ENCODE measurements at regions not wholly inside any gene's neighbourhood (a gene's known extent, or its start where the extent isn't known, plus 50 kb on each side); places are given as distances from the start of the nearest gene placed in this dataset.

DNA sequence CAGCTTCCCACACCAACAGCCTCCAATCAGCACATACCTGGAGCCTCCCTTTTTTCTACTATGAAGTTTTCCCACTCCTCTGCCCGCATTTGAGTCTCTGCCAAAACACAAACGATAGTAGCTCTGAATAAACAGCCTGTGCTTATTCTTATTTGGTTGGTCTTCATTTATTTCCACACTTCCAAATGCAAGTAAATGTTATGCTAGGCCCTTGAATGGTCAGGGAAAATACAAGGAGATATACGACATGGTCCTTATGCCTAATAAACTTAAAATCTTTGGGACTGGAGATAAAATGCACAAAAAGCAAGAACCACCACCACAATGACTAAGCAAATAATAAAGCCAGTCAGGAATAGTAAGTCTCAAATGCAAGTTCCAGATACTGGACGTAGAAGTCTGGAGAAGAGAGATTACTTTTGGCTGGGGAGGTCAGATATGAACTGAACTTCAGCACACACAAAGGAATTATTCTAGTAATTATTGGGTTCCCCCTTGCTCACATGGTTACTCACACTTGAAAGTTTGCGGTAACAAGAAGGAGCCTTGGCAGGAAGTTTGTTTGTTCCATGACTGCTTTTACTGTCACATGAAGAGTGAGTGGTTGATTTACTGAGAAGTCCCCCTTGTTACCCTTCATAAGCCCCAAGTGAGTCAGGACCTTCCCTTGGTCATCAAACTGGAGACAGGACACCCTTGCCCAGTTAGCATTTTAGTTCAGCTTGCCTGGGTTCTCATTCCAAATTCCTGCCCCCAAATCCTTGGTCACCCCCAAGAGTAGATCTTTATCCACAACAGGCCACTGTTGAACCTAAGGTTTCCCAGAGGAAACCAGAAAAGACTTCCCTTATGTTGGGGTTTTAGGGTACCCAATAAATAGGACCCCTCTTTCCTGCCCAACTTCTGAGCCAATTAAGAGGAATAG, 511.2 kb upstream of the JARID2 start:
- H3K27me3 ChIP-seq (ENCODE audit: control insufficient read depth, insufficient read depth, low read length): no peaks in the 10 kb centered on the region; the same call in 1 of the 2 replicates
- CTCF ChIA-PET: no interaction called here
- no peak for TF ChIP-seq REST (IDR thresholded peaks at IDR 0.05; ENCODE audit: insufficient read depth in 1 of 2, low read depth in 2 of 2, low read length in 1 of 2)
- TF ChIP-seq, protein P1, sequence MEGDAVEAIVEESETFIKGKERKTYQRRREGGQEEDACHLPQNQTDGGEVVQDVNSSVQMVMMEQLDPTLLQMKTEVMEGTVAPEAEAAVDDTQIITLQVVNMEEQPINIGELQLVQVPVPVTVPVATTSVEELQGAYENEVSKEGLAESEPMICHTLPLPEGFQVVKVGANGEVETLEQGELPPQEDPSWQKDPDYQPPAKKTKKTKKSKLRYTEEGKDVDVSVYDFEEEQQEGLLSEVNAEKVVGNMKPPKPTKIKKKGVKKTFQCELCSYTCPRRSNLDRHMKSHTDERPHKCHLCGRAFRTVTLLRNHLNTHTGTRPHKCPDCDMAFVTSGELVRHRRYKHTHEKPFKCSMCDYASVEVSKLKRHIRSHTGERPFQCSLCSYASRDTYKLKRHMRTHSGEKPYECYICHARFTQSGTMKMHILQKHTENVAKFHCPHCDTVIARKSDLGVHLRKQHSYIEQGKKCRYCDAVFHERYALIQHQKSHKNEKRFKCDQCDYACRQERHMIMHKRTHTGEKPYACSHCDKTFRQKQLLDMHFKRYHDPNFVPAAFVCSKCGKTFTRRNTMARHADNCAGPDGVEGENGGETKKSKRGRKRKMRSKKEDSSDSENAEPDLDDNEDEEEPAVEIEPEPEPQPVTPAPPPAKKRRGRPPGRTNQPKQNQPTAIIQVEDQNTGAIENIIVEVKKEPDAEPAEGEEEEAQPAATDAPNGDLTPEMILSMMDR (IDR thresholded peaks at IDR 0.05): no peak
- no peak for TF ChIP-seq TCF7L2 (IDR thresholded peaks at IDR 0.05; ENCODE audit: low read depth, low read length)
- TF ChIP-seq POLR2AphosphoS5 (IDR thresholded peaks at IDR 0.05; ENCODE audit: low read depth, low read length): no peak
- no peak for TF ChIP-seq SIN3A (IDR thresholded peaks at IDR 0.05; ENCODE audit: borderline replicate concordance, insufficient read depth, low read depth, low read length)
- H3K4me1 ChIP-seq (ENCODE audit: control insufficient read depth, insufficient read depth, low read length): no peaks in the 10 kb centered on the region
- DNase-seq (ENCODE audit: low read depth, low spot score) (no peak), ATAC-seq (no peak)
- no peaks in the 10 kb centered on the region for H3K9me3 ChIP-seq (ENCODE audit: control insufficient read depth, insufficient read depth, low read depth, low read length)
- H3K36me3 ChIP-seq (ENCODE audit: control insufficient read depth, insufficient read depth, low read length): no peaks in the 10 kb centered on the region
- POLR2A ChIA-PET: no interaction called here
- H3K27ac ChIP-seq (ENCODE audit: low read length): no peak overlapping the region
- intact Hi-C loops (cut with micrococcal nuclease; ENCODE audit: unreplicated experiment): no loop called here
- in situ Hi-C loops (cut with HindIII; ENCODE audit: low pct_unique_long_range_greater_than_20kb, low sequenced_read_pairs): no loop called here
- BruUV-seq (replicated peaks): no TSS peak
- H3K4me3 ChIP-seq (ENCODE audit: low read depth in 2 of 2, low read length in 2 of 2): no peak overlapping the region

DNA sequence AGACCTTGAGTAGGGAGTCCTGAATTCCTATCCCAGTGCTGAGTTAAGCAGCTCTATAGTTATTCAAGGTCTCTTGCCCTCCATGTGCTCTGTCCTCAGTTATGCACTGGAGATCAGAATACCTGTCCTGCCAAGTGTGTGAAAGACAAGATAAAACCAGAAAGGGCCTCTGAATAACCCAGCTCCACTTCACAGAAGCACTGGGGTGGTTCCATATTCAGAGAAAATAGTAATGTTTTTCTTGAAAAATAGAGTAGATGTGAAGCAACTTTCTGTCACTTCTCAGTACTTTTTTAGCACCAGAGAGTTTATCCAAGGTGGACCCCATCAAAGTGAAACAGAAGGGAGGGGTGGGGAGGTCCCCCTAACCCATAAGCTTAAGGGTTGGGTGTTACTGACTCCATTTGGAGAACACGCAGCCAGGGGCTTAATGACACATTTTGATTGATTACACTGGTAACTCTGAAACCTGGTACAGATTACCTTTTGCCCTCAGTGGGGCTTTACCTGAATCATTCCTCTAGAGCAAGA, 509.8 kb upstream of the JARID2 start:
- intact Hi-C loops (cut with micrococcal nuclease; ENCODE audit: unreplicated experiment) (no loop called here), in situ Hi-C loops (cut with HindIII; ENCODE audit: low pct_unique_long_range_greater_than_20kb, low sequenced_read_pairs) (no loop called here)
- ChIA-PET POLR2A (no interaction called here), CTCF (no interaction called here)
- no peaks in the 10 kb centered on the region for H3K9me3 ChIP-seq (ENCODE audit: control insufficient read depth, insufficient read depth, low read depth, low read length)
- H3K4me3 ChIP-seq (ENCODE audit: low read depth in 2 of 2, low read length in 2 of 2): no peak overlapping the region
- DNase-seq (ENCODE audit: low read depth, low spot score): no peak
- H3K27me3 ChIP-seq (ENCODE audit: control insufficient read depth, insufficient read depth, low read length): no peaks in the 10 kb centered on the region; the same call in 1 of the 2 replicates
- no peaks in the 10 kb centered on the region for H3K4me1 ChIP-seq (ENCODE audit: control insufficient read depth, insufficient read depth, low read length)
- no peak for ATAC-seq
- BruUV-seq (replicated peaks): no TSS peak
- H3K27ac ChIP-seq (ENCODE audit: low read length): no peak overlapping the region
- no peak for TF ChIP-seq SIN3A (IDR thresholded peaks at IDR 0.05; ENCODE audit: borderline replicate concordance, insufficient read depth, low read depth, low read length)
- TF ChIP-seq REST (IDR thresholded peaks at IDR 0.05; ENCODE audit: insufficient read depth in 1 of 2, low read depth in 2 of 2, low read length in 1 of 2): no peak
- TF ChIP-seq POLR2AphosphoS5 (IDR thresholded peaks at IDR 0.05; ENCODE audit: low read depth, low read length): no peak
- TF ChIP-seq TCF7L2 (IDR thresholded peaks at IDR 0.05; ENCODE audit: low read depth, low read length): no peak
- TF ChIP-seq, protein P1 (IDR thresholded peaks at IDR 0.05): no peak
- H3K36me3 ChIP-seq (ENCODE audit: control insufficient read depth, insufficient read depth, low read length): no peaks in the 10 kb centered on the region
